SK-N-MC (cell line): ENCODE measurements at regions not wholly inside any gene's neighbourhood (a gene's known extent, or its start where the extent isn't known, plus 50 kb on each side); places are given as distances from the start of the nearest gene placed in this dataset.

ENCODE experiments used
- EZH2 ChIP-seq: fragments of 200-600 bp; sonication (generic); IDR thresholded peaks from one replicate; pipeline ENCODE4 v1.6.1; 2017; ENCODE audit warnings: antibody characterized with exemption
- POLR2AphosphoS5 ChIP-seq: IDR thresholded peaks from 2 replicates; pipeline ENCODE4 v1.6.1; 2012; ENCODE audit warnings: mild to moderate bottlenecking, low read depth, low read length, borderline replicate concordance

- TF ChIP-seq POLR2AphosphoS5 (no peak), EZH2 (no peak)
Measured at GRCh38 chr15:39021341-39021740, 456.7 kb upstream of the RASGRP1 start.
